NCI-H2171 (cell line): ENCODE measurements at regions not wholly inside any gene's neighbourhood (a gene's known extent, or its start where the extent isn't known, plus 50 kb on each side); places are given as distances from the start of the nearest gene placed in this dataset.
"Not testable (repeated sequence)": the region's sequence is repeated elsewhere in the genome, so short reads cannot be mapped to it uniquely, and the experiment has no call there.

Source experiments
- DNase-seq: peaks from one replicate; lab custom pipeline; 2025; lab: John Stamatoyannopoulos, UW

GRCh38 chr3:152100491-152101132 lies 168.1 kb upstream of the MBNL1 start:
- no peak for DNase-seq

DNA sequence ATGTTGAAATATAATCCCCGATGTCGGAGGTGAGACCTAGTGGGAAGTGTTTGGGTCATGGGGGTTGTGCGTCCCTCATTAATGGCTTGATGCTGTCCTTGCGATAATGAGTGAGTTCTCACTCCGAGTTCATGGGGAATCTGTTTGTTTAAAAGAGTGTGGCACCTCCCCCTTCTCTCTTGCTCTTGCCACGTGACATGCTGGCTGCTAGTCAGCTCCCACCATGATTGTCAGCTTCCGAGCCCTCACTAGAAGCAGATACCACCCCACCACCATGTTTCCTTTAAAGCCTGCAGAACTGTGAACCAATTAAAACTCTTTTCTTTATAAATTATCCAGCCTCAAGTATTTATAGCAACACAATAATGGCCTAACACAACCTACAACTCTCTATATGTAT lies 166.3 kb upstream of the MBNL1 start:
- no peak for DNase-seq

GRCh38 chr3:152103257-152103656 lies 165.5 kb upstream of the MBNL1 start:
- no peak for DNase-seq

- DNase-seq, result no peak
These were observed 163.8 kb upstream of the MBNL1 start for GRCh38 chr3:152104847-152105415.

- DNase-seq, result no peak
These were observed 163.3 kb upstream of the MBNL1 start for GRCh38 chr3:152105446-152105845.

DNA sequence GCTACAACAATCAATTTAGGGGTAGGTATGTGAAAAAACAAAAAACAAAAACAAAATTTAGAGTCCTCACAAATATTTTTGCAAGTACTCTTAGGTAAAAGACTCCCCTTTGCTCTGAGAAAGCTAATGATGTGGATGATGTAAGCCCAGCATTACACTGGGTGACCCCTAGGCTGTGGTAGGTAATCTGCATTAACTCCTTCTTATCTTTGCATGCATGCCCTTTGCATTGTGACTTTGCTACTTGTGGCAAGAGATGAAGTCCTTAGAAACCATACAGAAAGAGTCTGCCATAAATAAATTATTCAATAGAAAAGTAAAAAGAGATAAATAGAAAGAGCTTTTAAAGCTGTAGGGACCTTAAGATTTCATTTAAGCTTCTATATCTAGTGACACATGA lies 159.7 kb upstream of the MBNL1 start:
- DNase-seq, result no peak

DNA sequence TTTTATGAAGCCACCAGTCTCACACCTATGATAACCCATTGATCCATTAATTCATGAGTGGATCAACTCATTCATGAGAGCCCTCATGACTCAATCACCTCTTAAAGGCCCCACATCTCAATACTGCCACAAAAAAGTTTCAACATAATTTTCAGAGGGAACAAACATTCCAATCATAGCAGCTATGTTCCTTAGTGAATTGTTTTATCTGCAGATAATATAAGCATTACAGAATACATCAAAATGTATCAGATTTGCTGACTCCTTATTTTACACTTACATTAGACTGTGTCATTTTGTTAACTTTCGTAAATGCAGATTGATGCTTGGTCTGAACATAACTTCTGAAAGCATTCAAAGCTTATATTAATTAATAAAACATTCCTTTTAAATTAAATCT lies 155.3 kb upstream of the MBNL1 start:
- DNase-seq, result no peak

DNA sequence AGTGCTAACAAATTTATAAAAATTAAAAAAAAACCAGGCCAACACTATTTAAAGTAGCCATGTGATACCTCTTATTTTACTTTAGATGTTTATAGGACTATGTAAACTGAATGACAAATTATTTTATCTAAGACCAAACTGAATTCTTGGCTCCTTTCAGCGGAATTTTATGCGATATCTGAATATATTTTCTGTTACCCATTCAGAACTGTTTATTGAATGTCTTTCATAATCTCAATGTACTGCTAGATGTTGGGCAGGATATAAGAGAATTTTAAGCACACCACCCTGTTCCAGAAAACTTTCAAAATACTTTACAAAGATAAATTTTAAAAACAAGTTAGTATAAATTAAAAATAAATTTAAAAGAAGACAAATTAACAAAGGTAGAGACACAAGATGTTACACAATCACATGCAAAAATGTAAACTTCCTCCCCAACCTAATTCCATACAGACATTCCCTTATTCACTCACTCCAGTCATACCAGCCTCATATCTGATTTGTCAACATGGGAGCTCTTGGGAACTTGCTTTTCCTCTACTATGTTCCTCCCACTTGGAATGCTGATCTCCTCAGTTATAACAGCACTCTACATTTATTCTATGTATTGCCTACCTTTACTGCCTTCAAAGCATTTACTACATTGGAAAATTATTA lies 154.6 kb upstream of the MBNL1 start:
- no peak for DNase-seq

DNA sequence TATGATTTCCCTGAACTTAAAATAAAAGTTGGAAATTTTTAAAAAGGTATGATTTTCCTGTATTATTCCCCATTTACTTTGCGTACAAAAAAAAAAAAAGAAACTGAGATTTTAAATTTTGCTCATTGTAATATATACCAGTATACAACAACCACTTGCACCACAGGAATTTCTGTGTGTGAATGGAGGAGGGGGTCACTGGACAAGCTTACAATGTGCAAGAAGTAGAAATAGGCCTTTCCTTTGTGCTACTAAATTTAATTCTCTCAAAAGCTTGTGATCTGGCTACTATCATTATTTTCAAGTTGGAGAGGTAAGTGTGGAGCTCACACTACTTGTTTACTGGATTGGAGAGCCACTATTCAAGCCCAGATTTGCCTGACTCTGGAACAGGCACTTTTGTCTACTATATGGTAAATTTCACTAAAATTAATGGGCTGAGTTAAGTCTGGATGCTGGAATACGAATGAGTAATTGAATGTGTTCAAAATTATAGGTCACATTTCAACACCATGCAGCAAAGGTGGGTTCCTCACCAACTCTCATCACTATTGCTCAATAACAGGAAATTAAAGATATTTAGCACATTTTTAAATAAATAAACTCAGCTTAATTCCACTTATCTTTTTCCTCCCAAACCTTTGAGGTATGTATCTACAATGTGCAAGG lies 148.0 kb upstream of the MBNL1 start:
- DNase-seq, result no peak

DNA sequence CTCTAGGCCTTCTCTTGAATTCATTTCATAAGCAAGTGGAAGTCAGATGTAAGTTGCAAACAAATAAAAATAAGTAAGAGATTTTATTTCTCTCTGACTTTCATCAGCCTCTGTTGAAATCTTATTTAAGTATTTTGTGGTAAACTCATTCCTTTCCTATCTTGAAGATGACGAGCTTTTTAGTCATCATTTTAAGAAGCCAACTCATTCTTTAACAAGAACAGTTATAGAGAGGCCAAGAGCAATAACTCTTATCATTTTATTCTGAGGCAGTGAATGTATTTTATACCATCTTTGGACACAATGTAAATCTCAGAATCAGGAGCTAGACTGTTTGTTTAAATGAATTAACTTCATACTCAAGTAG lies 147.5 kb upstream of the MBNL1 start:
- no peak for DNase-seq

DNA sequence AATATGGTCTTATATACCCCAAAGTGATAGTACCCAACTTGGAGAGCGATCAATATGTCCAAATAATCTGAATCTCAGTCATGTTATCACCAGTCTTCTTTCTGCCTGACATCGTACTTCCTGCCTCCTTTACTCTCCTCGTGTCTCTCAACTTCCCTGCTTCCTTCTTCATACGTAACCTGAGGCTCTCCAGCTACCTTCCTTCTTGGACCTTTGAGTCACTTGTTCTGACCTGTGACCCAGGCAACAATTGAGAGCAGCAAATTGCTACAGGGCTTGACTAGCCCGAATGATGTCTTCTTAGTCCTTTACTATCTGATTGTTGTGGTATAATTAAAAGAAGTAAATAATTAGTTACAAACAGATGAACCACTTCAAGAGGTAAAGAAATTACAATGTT lies 145.9 kb upstream of the MBNL1 start:
- no peak for DNase-seq

DNA sequence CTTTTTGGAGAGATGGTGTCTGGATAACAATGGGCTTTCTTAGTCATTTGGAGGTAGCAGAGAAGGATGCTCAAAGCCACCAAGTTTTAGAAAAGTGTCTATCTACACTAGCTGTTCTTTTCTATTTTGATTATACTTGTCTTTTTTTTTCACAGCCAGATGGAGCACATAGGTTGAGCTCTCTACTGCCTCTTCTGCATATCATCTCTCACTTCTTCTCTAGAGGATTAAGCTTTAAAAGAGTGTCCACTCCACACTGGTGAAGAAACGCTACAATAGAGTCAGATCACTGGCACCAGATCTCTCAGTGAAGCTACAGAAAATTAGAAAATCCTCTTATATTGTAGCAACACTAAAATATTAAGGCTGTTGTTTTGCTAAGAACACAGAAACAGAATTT lies 145.3 kb upstream of the MBNL1 start:
- DNase-seq, result no peak

DNA sequence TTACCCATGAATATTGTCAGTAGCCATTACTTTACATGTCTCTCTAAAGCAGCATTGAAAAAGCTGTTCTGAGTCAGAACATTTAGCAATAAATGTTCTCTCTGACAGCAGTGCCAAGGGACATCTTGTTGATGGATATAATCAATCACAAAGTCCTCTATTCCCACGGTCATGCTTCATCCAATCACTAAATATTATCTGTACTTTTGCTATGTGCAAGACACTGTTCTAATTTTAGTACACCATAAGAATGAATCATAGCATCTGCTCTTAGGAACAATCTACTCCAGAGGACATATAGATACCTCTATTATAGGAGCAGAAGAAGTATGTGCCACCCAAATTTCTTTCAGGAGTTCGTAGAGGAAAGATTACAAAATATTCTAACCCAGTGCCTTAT lies 142.5 kb upstream of the MBNL1 start:
- no peak for DNase-seq

DNA sequence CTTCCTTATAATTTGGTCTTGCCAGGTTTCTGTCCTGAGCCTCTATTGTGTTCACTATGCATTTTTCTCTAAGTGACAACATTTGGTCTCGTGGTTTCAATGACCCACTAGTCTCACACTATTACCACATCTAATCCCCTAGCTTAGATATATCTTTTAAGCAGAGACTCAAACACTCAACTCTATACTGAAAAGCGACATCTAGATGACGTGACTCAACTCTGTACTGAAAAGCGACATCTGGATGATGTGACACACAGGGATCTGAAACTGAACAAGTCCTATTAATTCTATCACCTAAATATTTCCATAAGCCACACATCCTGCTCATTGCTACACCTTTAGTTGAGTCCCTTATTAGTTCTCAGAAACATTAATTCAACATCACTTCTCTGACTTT lies 141.7 kb upstream of the MBNL1 start:
- no peak for DNase-seq

GRCh38 chr3:152128356-152128755 lies 140.4 kb upstream of the MBNL1 start:
- no peak for DNase-seq

GRCh38 chr3:152139651-152140050 lies 129.1 kb upstream of the MBNL1 start:
- no peak for DNase-seq

DNA sequence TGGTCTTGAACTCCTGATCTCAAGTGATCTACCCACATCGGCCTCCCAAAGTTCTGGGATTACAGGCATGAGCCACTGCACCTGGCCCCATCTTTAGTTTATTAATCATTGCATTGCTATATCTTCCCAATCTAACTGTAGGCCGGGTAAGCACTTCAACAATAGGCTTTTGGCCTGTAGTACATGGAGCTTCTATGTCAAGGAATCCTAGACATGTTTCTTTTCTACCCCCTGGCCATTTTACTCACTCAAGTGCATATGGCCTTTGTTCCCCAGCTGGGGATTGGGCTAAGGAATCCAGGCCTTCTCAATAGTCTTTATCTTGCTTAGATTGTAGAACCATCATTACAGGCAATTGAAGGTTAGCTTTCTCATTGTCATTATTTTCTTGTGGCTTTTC lies 122.3 kb upstream of the MBNL1 start:
- DNase-seq, result no peak

GRCh38 chr3:152147748-152148147 lies 121.0 kb upstream of the MBNL1 start:
- no peak for DNase-seq

GRCh38 chr3:152148579-152148978 lies 120.2 kb upstream of the MBNL1 start:
- DNase-seq, result no peak

- DNase-seq, result no peak
These were observed 118.9 kb upstream of the MBNL1 start for GRCh38 chr3:152149832-152150231.

- no peak for DNase-seq
These were observed 117.4 kb upstream of the MBNL1 start for GRCh38 chr3:152151216-152151876.

DNA sequence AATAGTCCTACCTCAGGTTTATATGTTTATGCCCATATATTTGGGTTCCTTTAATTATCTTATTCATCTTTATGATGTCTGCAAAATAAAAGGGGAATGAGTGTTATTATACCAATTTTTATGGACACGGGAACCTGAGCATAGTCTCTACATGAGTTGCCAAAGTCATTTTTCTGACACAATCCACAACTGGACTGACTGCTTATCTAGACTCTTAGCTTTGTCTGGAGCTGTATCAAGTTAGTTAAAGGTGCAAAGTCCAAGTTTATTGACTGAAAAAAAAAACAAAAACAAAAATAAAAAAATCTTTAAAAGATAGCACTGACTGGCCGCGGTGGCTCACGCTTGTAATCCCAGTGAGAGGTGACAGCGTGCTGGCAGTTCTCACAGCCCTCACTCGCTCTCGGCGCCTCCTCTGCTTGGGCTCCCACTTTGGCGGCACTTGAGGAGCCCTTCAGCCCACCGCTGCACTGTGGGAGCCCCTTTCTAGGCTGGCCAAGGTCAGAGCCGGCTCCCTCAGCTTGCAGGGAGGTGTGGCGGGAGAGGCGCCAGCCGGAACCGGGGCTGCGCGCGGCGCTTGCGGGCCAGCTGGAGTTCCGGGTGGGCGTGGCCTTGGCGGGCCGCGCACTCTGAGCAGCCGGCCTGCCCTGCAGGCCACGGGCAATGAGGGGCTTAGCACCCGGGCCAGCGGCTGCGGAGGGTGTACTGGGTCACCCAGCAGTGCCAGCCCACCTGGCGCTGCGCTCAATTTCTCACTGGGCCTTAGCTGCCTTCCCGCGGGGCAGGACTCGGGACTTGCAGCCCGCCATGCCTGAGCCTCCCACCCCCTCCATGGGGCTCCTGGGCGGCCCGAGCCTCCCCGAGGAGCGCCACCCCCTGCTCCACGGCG lies 116.6 kb upstream of the MBNL1 start:
- not testable (repeated sequence) for DNase-seq
